GM03348 (cell line): ENCODE measurements at regions not wholly inside any gene's neighbourhood (a gene's known extent, or its start where the extent isn't known, plus 50 kb on each side); places are given as distances from the start of the nearest gene placed in this dataset.
"Not testable (repeated sequence)": the region's sequence is repeated elsewhere in the genome, so short reads cannot be mapped to it uniquely, and the experiment has no call there.

ENCODE experiments used
- DNase-seq: peaks from one replicate; pipeline ENCODE4 v3.0.0; 2012; ENCODE audit warnings: low spot score

DNA sequence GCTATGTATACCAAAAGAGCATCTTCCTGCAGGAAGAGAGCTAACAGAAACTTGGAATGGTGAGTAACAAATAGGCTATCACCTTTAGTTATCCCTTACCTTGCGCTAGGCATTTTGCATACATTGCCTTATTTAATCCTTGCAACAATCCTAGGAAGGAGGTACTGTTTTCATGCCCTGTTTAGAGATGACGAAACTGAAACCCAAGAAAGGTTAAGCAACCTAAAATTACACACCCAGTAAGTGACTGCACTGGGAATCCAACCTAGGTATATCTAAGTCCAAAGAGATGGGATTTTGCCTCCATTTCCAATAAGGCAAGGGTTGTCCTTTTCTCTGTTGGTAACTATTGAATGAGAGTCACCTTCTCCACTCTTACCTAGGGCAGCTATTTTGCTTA is 144.5 kb downstream of the TM2D1 start:
- DNase-seq: no peak

DNA sequence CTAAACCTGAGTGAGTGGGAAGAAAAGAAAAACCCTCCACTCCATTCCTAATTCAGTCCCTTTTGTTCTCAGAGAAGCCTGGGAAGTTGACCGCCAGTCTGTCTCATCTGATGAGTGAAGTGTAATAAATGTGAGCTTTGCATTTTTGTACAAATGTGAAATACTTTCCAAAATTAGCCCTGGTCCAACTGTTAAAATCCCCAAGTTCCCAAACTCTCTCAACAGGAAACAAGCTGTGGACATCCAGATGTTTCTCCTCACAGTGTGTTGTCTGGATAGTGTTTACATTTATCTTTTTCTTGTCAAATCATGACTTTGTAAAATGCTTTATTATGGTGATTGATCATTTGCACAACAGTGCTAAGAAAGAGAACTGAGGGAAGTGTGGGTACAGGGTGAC is 145.1 kb downstream of the TM2D1 start:
- DNase-seq: no peak

DNA sequence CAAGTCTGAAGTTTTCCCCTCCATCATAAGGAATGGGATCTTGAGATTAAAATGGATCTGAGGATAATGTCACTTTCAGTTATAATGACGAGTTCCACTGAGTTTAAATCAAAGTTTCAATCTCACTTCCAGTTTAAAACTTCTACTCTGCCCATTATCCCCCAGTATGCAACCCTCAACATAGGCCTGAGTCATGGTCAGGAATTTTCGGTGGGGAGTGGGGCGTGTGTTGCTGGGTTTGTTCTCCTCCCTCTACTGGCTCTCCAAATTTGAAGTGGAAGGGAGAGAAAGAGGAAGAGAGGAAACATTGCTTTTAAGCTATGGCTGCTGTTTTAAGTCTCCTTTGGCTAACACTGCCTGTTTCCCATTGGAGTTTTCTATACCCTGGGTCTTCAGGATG is 152.9 kb downstream of the TM2D1 start:
- DNase-seq: no peak

DNA sequence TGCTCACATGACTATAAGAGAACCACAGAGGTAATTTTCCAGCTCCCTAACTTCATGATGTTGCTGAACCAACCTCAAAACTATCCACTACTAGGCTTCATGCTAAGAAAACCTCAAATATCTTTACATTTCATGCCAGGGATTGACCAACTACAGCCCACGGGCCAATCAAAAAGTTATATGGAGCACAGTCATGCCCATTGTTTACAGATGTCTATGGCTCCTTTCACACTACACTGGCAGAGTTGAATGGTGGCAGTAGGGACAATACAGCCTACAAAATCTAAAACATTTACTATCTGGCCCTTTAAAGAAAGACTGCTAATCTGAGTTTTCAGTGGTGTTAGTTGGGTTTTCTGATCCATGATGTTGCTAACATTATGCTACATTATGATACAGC is 154.8 kb downstream of the TM2D1 start:
- DNase-seq: no peak

DNA sequence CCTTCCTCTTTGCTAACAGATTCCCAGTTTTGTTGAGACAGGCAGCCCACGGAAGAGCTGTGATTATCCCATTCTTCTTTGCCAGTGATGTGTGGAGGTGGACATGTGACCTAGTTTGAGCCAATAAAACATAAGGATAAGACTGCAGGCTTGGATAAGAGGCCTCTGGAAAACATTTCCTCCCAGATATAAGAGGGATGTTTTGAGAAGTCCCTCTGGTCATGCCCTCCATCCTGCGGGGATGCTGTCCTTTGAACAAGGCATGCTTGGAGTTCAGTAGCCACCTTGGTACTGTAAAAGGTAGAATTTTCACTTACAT is 155.7 kb downstream of the TM2D1 start:
- DNase-seq: no peak

DNA sequence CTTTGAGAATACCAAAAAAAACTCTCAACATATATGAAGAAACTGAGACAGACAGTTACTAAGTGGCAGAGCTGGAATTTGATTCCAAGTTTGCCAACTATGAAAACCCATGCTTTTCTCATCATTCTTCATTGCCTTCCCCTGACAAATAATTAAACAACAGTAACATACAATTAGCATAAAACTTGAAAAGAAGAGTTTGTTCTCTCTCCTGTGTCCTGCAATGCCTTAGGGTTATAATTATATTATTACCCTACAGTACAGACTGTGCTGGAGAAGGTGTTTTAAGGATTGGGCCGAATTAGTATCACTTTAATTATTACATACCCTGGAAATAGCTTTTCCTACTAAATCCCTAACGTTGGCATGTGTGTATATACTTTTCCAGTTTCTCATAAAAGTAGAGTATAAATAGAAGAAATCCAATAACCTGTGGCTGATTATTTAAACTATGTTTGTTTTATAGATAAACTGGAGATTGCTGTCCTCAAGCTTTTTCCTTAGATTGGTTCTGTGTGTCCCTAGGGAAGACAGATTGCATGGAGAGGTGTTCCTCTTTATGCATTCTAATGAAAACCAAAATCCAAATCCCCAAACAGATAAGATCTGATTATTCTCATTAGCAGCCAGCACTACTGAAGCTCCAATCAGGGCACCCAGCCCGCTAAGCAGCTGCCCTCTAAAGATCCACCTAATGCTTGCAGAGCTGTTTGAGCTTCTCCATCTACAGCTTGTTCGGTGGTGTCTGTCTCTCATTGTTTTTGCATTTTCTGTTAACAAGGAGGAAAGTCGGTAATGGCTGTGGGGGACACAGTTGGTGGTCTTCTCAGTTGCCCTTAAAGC is 156.3 kb downstream of the TM2D1 start:
- DNase-seq: no peak

DNA sequence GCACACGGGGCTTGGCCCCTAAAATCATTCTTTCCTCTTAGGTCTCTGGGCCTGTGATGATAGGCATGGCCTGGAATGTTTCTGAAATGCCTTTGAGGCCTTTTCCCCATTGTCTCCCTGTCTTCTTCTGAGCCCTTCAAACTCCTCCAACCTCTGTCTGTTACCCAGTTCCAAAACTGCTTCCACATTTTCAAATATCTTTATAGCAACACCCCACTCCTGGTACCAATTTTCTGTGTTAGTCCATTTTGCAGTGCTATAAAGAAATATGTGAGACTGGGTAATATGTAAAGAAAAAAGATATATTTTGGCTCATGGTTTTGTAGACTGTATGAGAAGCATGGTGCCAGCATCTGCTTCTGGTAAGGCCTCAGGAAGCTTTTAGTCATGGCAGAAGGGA is 158.8 kb downstream of the TM2D1 start:
- DNase-seq: no peak

DNA sequence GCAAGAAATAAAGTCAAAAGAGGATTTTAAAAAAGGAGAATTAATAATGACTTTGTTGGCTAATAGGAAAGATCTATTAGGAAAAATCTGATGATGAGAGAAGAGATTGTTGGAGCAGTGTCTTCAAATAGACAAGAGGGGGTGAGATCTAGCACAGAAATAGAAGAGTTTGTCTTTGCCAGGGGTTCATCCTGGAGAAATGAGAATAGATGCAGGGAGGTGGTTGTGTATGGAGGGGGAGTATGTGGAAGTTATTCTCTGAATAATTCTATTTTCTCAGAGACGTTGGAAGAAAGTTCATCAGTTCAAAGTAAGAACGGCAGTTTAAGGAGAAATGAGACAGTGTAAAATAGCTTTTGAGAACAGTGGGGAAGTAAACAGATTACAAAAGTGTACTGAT is 161.3 kb downstream of the TM2D1 start:
- no peak for DNase-seq

DNA sequence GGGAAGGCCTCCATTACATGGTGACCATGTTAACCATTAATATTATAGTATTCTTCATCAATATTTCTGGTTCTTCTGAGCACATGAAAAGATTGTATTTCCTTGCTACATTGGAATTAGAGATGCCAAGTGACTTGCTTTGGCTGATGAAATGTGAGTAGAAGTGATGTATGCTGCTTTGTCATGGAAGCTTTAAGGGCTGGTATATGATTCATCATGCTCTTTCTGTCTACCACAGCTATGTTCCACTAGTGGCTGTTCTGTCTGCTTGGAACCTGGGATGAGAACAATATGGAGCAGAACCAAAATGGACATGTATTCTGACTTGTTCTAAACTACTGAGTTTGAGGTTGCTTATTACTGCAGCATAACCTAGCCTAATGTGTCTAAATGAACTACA is 163.3 kb downstream of the TM2D1 start:
- DNase-seq: no peak

DNA sequence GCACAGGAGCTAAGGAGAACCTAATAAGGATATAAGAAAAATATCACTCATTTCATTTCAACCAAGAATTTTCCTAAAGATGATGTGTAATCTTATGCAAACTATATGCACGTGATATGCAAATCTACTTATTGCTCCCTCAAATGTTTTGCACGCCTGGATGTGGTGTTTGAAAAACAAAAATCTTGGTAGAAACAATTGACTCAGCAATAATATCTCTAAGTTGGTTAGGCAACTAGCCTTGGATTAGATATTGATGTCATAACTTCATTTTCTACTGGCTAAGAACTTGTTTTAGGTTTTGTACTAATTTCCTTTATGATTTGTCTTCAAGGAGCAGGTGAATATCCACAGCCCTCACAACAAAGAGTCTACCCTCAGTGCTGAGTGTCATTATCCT is 164.6 kb downstream of the TM2D1 start:
- DNase-seq: no peak

DNA sequence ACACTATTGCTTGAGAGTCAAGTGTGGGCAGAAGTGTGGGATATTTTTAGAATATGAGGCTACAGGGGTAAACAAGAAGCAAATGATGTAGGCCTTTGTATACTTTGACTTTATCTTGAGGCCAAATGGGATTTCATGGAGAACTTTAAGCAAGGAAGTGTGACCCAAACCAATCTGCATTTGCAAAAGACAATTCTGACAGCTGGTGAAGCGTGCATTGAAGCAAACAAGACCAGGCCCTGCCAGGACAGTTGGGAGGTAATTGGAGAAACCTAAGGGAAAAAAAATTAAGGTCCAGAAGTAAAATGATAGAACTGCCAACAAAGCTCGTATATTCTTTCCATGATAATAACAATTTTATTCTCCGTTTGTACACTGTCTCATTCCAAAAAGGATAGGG is 168.3 kb downstream of the TM2D1 start:
- DNase-seq: no peak

DNA sequence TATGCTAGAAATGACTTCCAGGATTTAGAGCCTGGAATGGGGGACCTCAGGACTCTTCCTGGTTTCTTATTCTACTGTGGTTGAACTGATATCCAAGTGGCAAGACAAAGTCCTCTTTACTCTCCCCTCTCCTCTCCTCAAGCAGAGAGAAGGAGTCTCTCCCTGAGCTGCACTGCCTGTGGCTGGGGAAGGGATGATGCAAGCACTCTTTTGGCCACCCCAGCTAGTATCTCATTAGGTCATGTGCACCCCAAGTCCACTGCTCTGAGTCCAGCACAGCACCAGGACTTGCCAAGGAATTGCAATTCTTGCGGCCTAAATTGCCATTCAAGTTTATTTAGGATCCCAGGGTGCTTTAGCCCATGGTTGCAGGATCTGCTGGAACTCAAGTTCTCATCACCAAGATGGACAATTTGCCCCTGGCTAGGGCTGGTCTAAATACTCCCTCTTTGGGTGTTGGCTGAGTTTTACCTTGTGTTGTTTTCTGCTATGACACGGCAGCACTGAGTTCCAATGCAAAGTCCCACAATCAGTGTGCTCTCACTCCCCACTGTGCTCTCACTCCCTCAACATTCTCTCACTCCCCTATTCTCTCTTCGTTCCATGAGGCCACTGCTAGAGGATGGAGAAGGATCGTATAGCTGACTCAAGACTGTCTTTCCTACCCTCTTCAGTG is 172.2 kb downstream of the TM2D1 start:
- DNase-seq: no peak

DNA sequence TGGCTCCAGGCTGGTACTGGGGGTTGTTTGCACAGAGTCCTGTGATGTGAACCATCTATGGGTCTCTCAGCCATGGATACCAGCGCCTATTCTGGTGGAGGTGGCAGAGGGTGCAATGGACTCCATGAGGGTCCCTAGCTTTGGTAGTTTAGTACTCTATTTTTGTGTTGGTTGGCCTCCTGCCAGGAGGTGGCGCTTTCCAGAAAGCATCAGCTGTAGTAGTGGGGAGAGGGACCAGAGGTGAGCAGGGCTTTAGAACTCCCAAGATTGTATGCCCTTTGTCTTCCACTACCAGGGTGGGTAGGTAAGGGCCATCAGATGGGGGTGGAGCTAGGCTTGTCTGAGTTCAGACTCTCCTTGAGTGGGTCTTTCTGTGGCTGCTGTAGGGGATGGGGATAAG is 177.6 kb downstream of the TM2D1 start:
- DNase-seq: not testable (repeated sequence)

DNA sequence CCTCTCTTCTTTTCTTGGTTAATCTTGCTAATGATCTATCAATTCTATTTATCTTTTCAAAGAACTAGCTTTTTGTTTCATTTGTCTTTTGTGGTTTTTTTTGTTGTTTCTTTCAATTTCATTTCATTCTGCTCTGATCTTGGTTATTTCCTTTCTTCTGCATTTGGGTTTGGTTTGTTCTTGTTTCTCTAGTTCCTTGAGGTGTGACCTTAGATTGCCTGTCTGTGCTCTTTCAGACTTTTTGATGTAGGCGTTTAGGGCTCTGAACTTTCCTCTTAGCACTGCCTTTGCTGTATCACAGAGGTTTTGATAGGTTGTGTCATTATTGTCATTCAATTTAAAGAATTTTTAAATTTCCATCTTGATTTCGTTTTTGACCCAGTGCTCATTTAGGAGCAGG is 180.1 kb downstream of the TM2D1 start:
- not testable (repeated sequence) for DNase-seq

DNA sequence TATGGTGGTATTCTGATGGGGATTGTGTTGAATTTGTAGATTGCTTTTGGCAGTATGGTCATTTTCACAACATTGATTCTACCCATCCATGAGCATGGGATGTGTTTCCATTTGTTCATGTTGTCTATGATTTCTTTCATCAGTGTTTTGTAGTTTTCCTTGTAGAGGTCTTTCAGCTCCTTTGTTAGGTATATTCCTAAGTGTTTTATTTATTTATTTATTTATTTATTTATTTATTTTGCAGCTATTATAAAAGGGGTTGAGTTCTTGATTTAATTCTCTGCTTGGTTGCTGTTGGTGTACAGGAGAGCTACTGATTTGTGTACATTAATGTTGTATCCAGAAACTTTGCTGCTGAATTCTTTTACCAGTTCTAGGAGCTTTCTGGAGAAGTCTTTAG is 181.4 kb downstream of the TM2D1 start:
- DNase-seq: not testable (repeated sequence)

DNA sequence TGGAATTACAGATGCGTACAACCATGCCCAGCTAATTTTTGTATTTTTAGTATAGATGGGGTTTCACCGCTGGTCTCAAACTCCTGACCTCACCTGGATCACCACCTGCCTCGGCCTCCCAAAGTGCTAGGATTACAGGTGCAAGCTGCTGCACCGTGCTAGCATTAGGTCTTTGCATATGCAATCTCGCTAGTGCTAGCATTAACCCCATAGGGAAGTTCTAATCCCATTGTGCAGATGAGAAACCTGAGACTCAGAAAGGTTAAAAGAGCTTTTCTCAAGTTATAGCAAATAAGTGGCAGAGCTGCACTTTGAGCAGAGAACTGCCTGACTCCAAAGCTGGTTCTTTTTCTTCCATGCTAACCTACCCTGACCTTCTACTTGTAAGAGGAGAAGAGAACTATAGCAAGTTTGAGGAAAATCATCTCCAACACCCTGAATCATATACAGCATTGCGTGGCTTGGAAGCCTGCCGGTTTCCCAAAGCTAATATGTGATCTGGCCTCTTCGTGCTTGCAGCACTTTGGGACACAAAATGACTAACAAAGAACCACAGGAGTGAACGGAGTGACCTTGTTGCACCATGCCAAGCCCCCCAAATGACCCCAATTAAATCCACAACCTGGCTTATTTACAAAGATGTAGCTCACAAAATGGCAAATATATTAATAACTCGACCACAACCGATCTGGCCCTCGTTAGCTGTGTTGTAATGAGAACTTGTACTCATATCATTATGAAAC is 185.1 kb downstream of the TM2D1 start:
- no peak for DNase-seq

DNA sequence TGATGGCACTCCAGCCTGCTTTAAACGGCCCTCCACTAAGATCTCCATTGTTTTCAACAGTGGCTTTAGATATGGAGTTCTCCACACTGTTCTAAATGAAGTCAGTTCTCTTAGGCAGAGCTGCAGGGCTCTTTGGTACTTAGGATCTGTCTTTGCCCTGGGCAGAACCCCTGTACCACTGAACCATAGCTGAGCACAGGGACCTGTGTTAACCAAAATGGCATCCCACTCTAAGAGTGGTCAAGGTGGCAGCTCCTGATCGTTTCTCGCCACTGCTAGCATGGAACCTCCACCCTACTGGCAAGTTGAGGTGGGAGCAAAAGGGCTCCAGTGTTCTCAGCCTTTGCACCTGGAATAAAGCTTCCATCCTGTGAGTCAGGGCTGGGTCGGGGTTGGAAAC is 186.7 kb downstream of the TM2D1 start:
- DNase-seq: no peak

DNA sequence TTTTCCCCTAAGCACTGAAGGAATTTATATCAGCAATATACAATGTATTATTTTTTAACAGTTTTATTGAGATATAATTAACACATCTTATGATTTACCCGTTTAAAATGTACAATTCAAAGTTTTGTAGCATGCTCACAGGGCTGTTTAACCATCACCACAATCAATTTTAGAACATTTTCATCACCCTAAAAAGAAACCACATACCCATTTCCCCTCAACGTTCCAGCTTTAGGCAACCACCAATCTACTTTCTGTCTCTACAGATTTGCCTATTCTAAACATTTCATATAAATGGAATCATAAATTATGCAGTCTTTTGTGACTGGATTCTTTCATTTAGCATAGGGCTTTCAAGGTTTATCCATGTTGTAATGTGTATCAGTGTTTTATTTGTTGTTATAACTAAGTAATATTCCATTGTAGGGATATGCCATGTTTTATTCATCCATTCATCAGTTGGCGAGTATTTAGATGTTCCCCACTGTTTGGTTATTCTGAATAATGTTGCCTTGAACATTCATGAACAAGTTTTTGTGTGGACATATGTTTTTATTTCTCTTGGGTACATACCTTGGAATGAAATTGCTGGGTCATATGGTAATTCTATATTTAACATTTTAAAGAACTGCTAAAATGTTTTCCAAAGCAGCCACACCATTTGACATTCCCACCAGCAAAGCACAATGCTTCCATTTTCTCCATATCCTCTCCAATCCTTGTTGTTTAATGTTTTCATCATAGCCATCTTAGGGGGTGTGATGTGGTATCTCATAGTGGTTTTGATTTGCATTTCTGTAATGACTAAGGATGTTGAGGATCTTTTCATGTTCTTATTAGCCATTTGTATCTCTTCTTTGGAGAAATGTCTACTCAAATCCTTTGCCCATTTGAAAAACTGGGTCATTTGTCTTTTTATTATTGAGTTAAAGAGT is 188.5 kb downstream of the TM2D1 start:
- no peak for DNase-seq

DNA sequence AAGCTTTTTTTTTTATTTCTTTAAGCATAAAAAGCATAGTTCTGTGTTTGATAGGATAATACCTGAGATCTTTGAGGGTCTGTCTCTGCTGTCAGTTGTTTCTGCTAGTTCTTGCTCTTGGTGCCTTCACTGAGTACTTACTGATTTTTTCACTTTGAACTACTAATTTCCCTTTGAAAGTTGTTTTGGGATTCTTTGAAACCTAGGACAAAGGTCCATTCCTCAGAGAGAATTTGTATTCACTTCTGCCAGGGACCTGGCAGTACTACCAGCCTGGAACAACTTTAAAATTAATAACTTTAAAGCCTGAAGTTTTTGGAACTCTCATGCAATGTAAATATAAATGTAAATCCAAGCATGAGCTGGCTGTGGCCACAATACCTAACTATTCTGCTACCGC is 190.1 kb downstream of the TM2D1 start:
- DNase-seq: no peak

DNA sequence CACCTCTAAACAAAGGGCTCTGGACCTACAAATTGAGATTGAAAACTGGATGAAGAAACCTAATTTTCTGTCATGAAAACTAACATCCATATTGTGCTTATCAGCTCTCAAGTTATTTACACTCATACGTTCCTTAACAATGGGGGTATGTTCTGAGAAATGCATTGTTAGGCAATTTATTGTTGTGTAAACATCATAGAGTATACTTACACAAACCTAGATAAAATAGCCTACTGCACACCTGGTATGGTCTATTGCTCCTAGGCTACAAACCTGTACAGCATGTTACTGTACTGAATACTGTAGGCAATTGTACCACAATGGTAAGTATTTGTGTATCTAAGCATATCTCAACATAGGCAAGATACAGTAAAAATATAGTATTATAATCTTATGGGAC is 191.4 kb downstream of the TM2D1 start:
- DNase-seq: no peak

DNA sequence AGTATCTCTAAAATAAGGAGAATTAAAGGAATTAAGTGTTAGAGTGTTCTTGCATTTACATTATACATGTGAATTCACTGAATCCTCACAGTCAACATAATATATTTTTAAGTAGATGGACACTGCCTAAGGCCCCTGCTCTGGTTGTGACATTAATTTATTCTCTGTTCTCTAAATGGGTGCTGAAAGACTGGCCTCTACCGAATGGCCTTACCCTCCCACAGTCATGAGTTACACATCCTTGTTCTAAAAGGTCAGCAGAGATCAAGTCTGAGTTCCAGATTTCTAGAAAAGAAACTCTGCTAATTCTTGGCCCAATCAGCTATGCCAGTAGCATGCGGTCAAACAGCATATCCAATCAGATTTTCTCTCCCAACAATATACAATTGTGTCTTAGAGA is 193.2 kb downstream of the TM2D1 start:
- DNase-seq: no peak
